ENCODE measurements at regions not wholly inside any gene's neighbourhood (a gene's known extent, or its start where the extent isn't known, plus 50 kb on each side); places are given as distances from the start of the nearest gene placed in this dataset.
"Not testable (repeated sequence)": the region's sequence is repeated elsewhere in the genome, so short reads cannot be mapped to it uniquely, and the experiment has no call there.

GRCh38 chr2:195442458-195443175, 214.4 kb upstream of the SLC39A10 start:
- no peaks in the 10 kb centered on the region for H3K36me3 ChIP-seq
- DNase-seq (ENCODE audit: low read depth in 1 of 2, low spot score in 2 of 2): no peak
- H3K4me1 ChIP-seq (replicated peaks): peaks cover 4% of the 10 kb centered on the region; the same call in 1 of the 2 replicates
- no peak overlapping the region for H3K27ac ChIP-seq
- no peak overlapping the region for H3K4me3 ChIP-seq
- H3K27me3 ChIP-seq (replicated peaks): no peaks in the 10 kb centered on the region
- no peaks in the 10 kb centered on the region for H3K9me3 ChIP-seq (replicated peaks)

GRCh38 chr2:195438692-195439091, 218.3 kb upstream of the SLC39A10 start:
- H3K27ac ChIP-seq: no peak overlapping the region
- no peak overlapping the region for H3K4me3 ChIP-seq
- no peaks in the 10 kb centered on the region for H3K36me3 ChIP-seq
- no peak for DNase-seq (ENCODE audit: low read depth in 1 of 2, low spot score in 2 of 2)
- no peaks in the 10 kb centered on the region for H3K4me1 ChIP-seq (replicated peaks)
- H3K27me3 ChIP-seq (replicated peaks): no peaks in the 10 kb centered on the region
- no peaks in the 10 kb centered on the region for H3K9me3 ChIP-seq (replicated peaks)

DNA sequence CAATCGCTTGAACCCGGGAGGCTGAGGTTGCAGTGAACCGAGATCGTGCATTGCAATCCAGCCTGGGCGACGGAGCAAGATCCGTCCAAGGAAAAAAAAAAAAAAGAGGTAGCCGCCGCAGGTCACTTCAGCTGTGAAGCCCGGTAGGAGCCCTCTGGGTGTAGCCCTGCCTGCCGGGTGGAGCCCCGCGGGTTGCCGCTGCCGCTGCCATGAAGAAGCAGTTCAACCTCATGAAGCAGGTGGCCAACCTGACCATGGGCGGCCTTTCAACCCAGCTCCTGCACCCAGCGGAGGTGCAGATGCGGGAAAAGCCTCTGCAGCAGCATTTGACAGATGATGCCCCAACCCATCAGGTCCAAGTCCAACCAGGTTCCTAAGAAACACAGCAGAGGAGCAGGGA, 219.5 kb upstream of the SLC39A10 start:
- Histone ChIP-seq H3K9me3 (replicated peaks) (no peaks in the 10 kb centered on the region), H3K36me3 (no peaks in the 10 kb centered on the region), H3K27ac (no peak overlapping the region), H3K4me3 (no peak overlapping the region), H3K27me3 (replicated peaks) (no peaks in the 10 kb centered on the region), H3K4me1 (replicated peaks) (no peaks in the 10 kb centered on the region)
- DNase-seq (ENCODE audit: low read depth in 1 of 2, low spot score in 2 of 2): no peak

GRCh38 chr2:195434346-195434745, 222.7 kb upstream of the SLC39A10 start:
- no peaks in the 10 kb centered on the region for H3K36me3 ChIP-seq
- H3K9me3 ChIP-seq (replicated peaks): no peaks in the 10 kb centered on the region
- no peaks in the 10 kb centered on the region for H3K27me3 ChIP-seq (replicated peaks)
- H3K4me3 ChIP-seq: no peak overlapping the region
- DNase-seq (ENCODE audit: low read depth in 1 of 2, low spot score in 2 of 2): no peak
- no peak overlapping the region for H3K27ac ChIP-seq
- no peaks in the 10 kb centered on the region for H3K4me1 ChIP-seq (replicated peaks)

DNA sequence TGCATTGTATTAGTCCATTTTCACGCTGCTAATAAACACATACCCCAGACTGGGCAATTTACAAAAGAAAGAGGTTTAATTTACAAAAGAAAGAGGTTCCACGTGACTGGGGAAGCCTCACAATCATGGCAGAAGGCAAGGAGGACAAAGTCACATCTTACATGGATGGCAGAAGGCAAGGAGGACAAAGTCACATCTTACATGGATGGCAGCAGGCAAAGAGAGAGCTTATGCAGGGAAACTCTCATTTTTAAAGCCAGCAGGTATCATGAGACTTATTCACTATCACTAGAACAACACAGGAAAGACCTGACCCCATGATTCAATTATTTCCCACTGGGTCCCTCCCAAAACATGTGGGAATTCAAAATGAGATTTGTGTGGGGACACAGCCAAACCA, 223.3 kb upstream of the SLC39A10 start:
- not testable (repeated sequence) for H3K9me3 ChIP-seq (replicated peaks); H3K4me3 ChIP-seq; H3K36me3 ChIP-seq; DNase-seq (ENCODE audit: low read depth in 1 of 2, low spot score in 2 of 2); H3K27me3 ChIP-seq (replicated peaks); H3K27ac ChIP-seq; H3K4me1 ChIP-seq (replicated peaks)

- Histone ChIP-seq H3K27me3 (replicated peaks) (no peaks in the 10 kb centered on the region), H3K4me3 (no peak overlapping the region), H3K27ac (no peak overlapping the region), H3K4me1 (replicated peaks) (no peaks in the 10 kb centered on the region), H3K9me3 (replicated peaks) (no peaks in the 10 kb centered on the region), H3K36me3 (no peaks in the 10 kb centered on the region)
- DNase-seq (ENCODE audit: low read depth in 1 of 2, low spot score in 2 of 2): no peak
These were observed 228.4 kb upstream of the SLC39A10 start for GRCh38 chr2:195428673-195429072.

DNA sequence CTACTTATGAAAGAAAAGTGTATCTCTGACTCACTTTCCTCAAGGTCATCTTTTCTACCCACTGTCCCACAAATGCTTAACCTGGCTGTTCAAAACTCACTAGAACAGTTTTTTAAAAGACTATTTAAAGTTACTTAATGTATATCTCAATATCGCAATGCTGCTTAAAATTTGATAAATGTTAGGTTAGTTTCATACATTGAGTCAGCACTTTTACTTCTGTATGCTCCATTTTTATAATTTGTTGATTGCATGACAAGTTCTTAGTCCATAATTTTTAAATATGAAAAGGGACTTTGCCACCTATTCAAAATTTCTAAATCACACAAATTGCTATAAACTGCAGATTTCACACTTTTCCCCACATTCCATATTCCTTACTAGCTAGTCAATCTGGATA, 231.7 kb upstream of the SLC39A10 start:
- Histone ChIP-seq H3K36me3 (no peaks in the 10 kb centered on the region), H3K4me1 (replicated peaks) (no peaks in the 10 kb centered on the region), H3K9me3 (replicated peaks) (no peaks in the 10 kb centered on the region), H3K4me3 (no peak overlapping the region), H3K27ac (no peak overlapping the region), H3K27me3 (replicated peaks) (no peaks in the 10 kb centered on the region)
- DNase-seq (ENCODE audit: low read depth in 1 of 2, low spot score in 2 of 2): no peak

DNA sequence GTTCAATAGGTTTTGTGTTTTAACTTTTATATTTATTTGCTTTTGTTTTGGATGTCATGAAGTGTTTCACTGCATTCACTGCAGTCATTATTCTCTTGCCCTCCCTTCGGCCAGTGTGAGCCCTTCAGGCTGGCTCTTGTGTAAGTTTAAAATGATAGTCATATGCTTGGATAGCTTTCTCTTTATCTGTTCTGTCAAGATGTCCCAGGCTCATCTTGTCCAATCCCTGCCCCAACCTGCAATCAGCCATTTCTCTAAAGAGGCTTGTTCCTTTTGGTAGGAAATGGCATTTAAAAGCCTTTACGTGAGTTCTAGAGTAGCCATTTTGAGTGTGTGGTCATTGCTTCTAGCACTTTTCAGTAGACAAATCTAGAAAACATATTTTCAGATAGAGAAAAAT, 238.0 kb upstream of the SLC39A10 start:
- Histone ChIP-seq H3K36me3 (no peaks in the 10 kb centered on the region), H3K4me1 (replicated peaks) (no peaks in the 10 kb centered on the region), H3K27ac (no peak overlapping the region), H3K27me3 (replicated peaks) (no peaks in the 10 kb centered on the region), H3K9me3 (replicated peaks) (no peaks in the 10 kb centered on the region), H3K4me3 (no peak overlapping the region)
- DNase-seq (ENCODE audit: low read depth in 1 of 2, low spot score in 2 of 2): no peak

DNA sequence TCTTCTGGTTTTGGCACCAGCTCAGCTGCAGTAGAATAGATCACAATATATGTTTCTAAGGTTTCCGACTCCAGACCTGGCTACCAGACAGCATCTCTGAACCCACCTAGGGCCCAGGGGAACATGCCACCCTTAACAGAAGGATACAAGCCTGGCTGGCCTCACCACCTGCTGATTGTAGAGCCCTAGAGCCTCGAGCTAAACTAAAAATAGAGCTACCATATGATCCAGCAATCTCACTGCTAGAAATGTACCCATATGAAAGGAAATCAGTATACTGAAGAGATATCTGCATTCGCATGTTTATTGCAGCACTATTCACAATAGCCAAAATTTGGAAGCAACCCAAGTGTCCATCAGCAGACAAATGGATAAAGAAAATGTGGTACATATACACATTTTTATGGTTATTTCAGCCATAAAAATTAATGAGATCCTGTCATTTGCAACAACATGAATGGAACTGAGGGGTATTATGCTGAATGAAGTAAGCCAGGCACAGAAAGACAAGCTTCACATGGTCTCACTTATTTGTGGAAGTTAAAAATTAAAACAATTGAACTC, 242.4 kb upstream of the SLC39A10 start:
- Histone ChIP-seq H3K9me3 (replicated peaks) (no peaks in the 10 kb centered on the region), H3K36me3 (no peaks in the 10 kb centered on the region), H3K4me1 (replicated peaks) (peaks cover 6% of the 10 kb centered on the region), H3K27me3 (replicated peaks) (no peaks in the 10 kb centered on the region), H3K4me3 (no peak overlapping the region), H3K27ac (no peak overlapping the region)
- no peak for DNase-seq (ENCODE audit: low read depth in 1 of 2, low spot score in 2 of 2)

DNA sequence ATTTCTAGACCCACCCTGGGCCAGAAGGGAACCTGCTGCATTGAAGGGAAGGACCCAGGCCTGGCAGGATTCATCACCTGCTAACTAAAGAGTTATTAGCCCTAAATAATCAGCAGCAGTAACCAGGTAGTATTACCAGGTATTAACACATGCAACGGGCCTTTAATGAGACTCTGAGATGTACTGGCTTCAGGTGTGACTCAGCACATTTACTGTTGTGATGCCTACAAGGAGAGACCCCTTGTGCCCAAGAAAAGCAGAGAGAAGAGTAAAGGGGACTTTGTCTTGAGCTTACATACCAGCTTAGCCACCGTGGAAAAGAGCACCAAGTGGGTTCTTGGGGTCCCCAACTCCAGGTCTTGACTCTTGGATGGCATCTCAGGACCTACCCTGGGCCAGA, 243.1 kb upstream of the SLC39A10 start:
- no peak for DNase-seq (ENCODE audit: low read depth in 1 of 2, low spot score in 2 of 2)
- H3K4me3 ChIP-seq: no peak overlapping the region
- H3K27me3 ChIP-seq (replicated peaks): no peaks in the 10 kb centered on the region
- H3K27ac ChIP-seq: no peak overlapping the region
- H3K9me3 ChIP-seq (replicated peaks): no peaks in the 10 kb centered on the region
- H3K36me3 ChIP-seq: no peaks in the 10 kb centered on the region
- peaks cover 8% of the 10 kb centered on the region for H3K4me1 ChIP-seq (replicated peaks)

DNA sequence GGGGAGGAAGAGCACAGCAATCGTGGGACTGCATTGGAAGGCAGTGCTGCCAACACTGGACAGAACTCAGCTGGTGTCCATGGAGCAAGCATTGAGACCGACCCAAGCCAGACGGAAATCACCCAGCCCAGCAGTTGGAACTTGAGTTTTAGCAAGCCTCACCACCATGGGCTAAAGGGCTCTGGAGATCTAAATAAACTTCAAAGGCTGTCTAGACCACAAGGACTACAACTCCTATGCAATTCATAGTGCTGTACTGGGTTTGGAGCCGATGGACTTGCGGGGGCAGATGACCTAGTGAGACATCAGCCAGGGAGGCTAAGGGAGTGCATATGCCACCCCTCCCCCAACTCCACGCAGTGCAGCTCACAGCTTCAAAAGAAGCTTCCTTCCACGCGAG, 243.6 kb upstream of the SLC39A10 start:
- H3K4me3 ChIP-seq: no peak overlapping the region
- no peak for DNase-seq (ENCODE audit: low read depth in 1 of 2, low spot score in 2 of 2)
- no peaks in the 10 kb centered on the region for H3K9me3 ChIP-seq (replicated peaks)
- peaks cover 13% of the 10 kb centered on the region for H3K4me1 ChIP-seq (replicated peaks)
- H3K27ac ChIP-seq: no peak overlapping the region
- H3K36me3 ChIP-seq: no peaks in the 10 kb centered on the region
- no peaks in the 10 kb centered on the region for H3K27me3 ChIP-seq (replicated peaks)

DNA sequence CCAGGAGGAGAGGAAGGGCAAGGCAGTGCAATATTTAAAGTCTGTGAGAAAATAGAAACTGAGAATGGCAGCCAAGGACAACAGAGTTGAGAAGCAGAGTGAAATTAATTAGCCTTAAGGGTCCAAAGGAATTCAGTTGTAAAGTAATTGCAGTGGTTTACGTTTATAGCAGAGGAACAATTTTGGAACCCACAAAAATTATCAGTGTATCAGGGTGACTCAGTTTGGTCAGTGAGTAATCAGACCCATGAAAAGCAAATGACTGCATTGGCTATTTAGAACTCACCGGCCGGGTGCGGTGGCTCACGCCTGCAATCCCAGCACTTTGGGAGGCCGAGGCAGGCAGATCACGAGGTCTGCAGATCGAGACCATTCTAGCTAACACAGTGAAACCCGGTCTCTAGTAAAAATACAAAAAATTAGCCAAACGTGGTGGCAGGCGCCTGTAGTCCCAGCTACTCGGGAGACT, 245.8 kb upstream of the SLC39A10 start:
- peak; percentile 56 to 57 for DNase-seq (ENCODE audit: low read depth in 1 of 2, low spot score in 2 of 2)

GRCh38 chr2:195410074-195410671, 246.9 kb upstream of the SLC39A10 start:
- Histone ChIP-seq H3K27ac (no peak overlapping the region), H3K36me3 (no peaks in the 10 kb centered on the region), H3K9me3 (replicated peaks) (no peaks in the 10 kb centered on the region), H3K4me3 (no peak overlapping the region), H3K27me3 (replicated peaks) (no peaks in the 10 kb centered on the region), H3K4me1 (replicated peaks) (peaks cover 31% of the 10 kb centered on the region)
- no peak for DNase-seq (ENCODE audit: low read depth in 1 of 2, low spot score in 2 of 2)

More for the DNA sequence above, 245.8 kb upstream of the SLC39A10 start:
- no peaks in the 10 kb centered on the region for H3K36me3 ChIP-seq
- H3K27me3 ChIP-seq (replicated peaks): no peaks in the 10 kb centered on the region
- no peak overlapping the region for H3K4me3 ChIP-seq
- H3K27ac ChIP-seq: no peak overlapping the region; the same call in 1 of the 2 replicates
- H3K9me3 ChIP-seq (replicated peaks): no peaks in the 10 kb centered on the region
- H3K4me1 ChIP-seq (replicated peaks): peaks cover 31% of the 10 kb centered on the region

DNA sequence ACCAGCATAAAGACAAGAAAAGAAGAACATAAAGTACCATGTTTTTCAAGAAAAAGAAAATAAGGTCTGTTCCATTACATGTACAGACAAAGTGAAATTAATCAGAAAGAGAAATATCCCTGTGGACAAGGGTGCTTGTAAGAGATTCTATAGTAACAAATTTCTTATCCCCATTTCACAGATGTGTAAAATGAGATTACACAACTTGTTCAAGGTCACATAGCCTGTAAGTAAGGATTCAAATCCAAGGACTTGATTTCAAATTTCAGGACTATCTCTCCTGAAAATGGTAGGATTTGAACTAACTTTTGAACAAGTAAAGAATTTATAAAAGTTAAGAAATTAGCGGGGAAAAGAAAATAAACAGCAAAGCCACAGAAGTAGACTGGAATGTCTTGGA, 248.2 kb upstream of the SLC39A10 start:
- peak in 1 of 2 experiments; percentile 34 for DNase-seq (ENCODE audit: low read depth in 1 of 2, low spot score in 2 of 2)
- Histone ChIP-seq H3K4me3 (no peak overlapping the region), H3K27me3 (replicated peaks) (no peaks in the 10 kb centered on the region), H3K27ac (no peak overlapping the region), H3K4me1 (replicated peaks) (peaks cover 31% of the 10 kb centered on the region), H3K36me3 (no peaks in the 10 kb centered on the region), H3K9me3 (replicated peaks) (no peaks in the 10 kb centered on the region)

Measured in SJSA1 (cell line).